GM19455 (cell line): ENCODE measurements at regions not wholly inside any gene's neighbourhood (a gene's known extent, or its start where the extent isn't known, plus 50 kb on each side); places are given as distances from the start of the nearest gene placed in this dataset.

Experiments
- ATAC-seq: cut with Tn5 transposase; IDR thresholded peaks from one replicate; pipeline ENCODE4 v1.9.1; 2021; ENCODE audit not compliant: unreplicated experiment

- no peak for ATAC-seq
These were observed 212.5 kb upstream of the XYLT1 start for GRCh38 chr16:17683281-17683680.

GRCh38 chr16:17676171-17676570 is 205.4 kb upstream of the XYLT1 start:
- no peak for ATAC-seq

GRCh38 chr16:17668386-17668785 is 197.6 kb upstream of the XYLT1 start:
- ATAC-seq, result no peak

GRCh38 chr16:17666293-17666692 is 195.5 kb upstream of the XYLT1 start:
- no peak for ATAC-seq

- ATAC-seq, result no peak
These were observed 188.1 kb upstream of the XYLT1 start for GRCh38 chr16:17658881-17659280.

GRCh38 chr16:17657045-17657444 is 186.3 kb upstream of the XYLT1 start:
- ATAC-seq, result no peak

- ATAC-seq, result no peak
These were observed 183.8 kb upstream of the XYLT1 start for GRCh38 chr16:17654571-17654970.

GRCh38 chr16:17654142-17654541 is 183.4 kb upstream of the XYLT1 start:
- no peak for ATAC-seq

- ATAC-seq, result no peak
These were observed 177.4 kb upstream of the XYLT1 start for GRCh38 chr16:17647879-17648872.

- no peak for ATAC-seq
These were observed 173.2 kb upstream of the XYLT1 start for GRCh38 chr16:17643935-17644334.

- no peak for ATAC-seq
These were observed 171.2 kb upstream of the XYLT1 start for GRCh38 chr16:17641990-17642389.

- ATAC-seq, result no peak
These were observed 167.4 kb upstream of the XYLT1 start for GRCh38 chr16:17638134-17638533.

- ATAC-seq, result no peak
These were observed 164.4 kb upstream of the XYLT1 start for GRCh38 chr16:17635183-17635582.

- no peak for ATAC-seq
These were observed 162.6 kb upstream of the XYLT1 start for GRCh38 chr16:17633181-17633951.

GRCh38 chr16:17632667-17633066 is 161.9 kb upstream of the XYLT1 start:
- no peak for ATAC-seq

GRCh38 chr16:17629936-17630335 is 159.2 kb upstream of the XYLT1 start:
- no peak for ATAC-seq

GRCh38 chr16:17628983-17629382 is 158.2 kb upstream of the XYLT1 start:
- ATAC-seq, result no peak

GRCh38 chr16:17622366-17622765 is 151.6 kb upstream of the XYLT1 start:
- no peak for ATAC-seq

- ATAC-seq, result no peak
These were observed 148.5 kb upstream of the XYLT1 start for GRCh38 chr16:17619261-17619660.

GRCh38 chr16:17617021-17617552 is 146.3 kb upstream of the XYLT1 start:
- no peak for ATAC-seq

GRCh38 chr16:17612336-17612735 is 141.6 kb upstream of the XYLT1 start:
- ATAC-seq, result no peak

- ATAC-seq, result no peak
These were observed 136.8 kb upstream of the XYLT1 start for GRCh38 chr16:17607609-17608008.
